ENCODE measurements at regions not wholly inside any gene's neighbourhood (a gene's known extent, or its start where the extent isn't known, plus 50 kb on each side); places are given as distances from the start of the nearest gene placed in this dataset.

- in situ Hi-C loops (cut with MboI; ENCODE audit: low pct_unique_long_range_greater_than_20kb, low sequenced_read_pairs, unreplicated experiment), result no loop called here
- no peak for TF ChIP-seq CTCF (IDR thresholded peaks at IDR 0.05; ENCODE audit: extremely low read depth, insufficient read depth, missing control alignments)
- DNase-seq (ENCODE audit: low spot score), result no peak
Observed at GRCh38 chr14:51337520-51337919, 97.5 kb downstream of the TMX1 start.

GRCh38 chr14:51341338-51341737 lies 101.3 kb downstream of the TMX1 start:
- no peak for DNase-seq (ENCODE audit: low spot score)

GRCh38 chr14:51342226-51342625 lies 102.2 kb downstream of the TMX1 start:
- no peak for TF ChIP-seq CTCF (IDR thresholded peaks at IDR 0.05; ENCODE audit: extremely low read depth, insufficient read depth, missing control alignments)
- DNase-seq (ENCODE audit: low spot score), result no peak
- in situ Hi-C loops (cut with MboI; ENCODE audit: low pct_unique_long_range_greater_than_20kb, low sequenced_read_pairs, unreplicated experiment), result no loop called here

More at GRCh38 chr14:51341338-51341737, 101.3 kb downstream of the TMX1 start:
- no peak for TF ChIP-seq CTCF (IDR thresholded peaks at IDR 0.05; ENCODE audit: extremely low read depth, insufficient read depth, missing control alignments)
- in situ Hi-C loops (cut with MboI; ENCODE audit: low pct_unique_long_range_greater_than_20kb, low sequenced_read_pairs, unreplicated experiment), result no loop called here

GRCh38 chr14:51351997-51352396 lies 112.0 kb downstream of the TMX1 start:
- DNase-seq (ENCODE audit: low spot score), result no peak
- in situ Hi-C loops (cut with MboI; ENCODE audit: low pct_unique_long_range_greater_than_20kb, low sequenced_read_pairs, unreplicated experiment), result no loop called here
- TF ChIP-seq CTCF (IDR thresholded peaks at IDR 0.05; ENCODE audit: extremely low read depth, insufficient read depth, missing control alignments), result no peak

GRCh38 chr14:51353901-51354300 lies 113.9 kb downstream of the TMX1 start:
- in situ Hi-C loops (cut with MboI; ENCODE audit: low pct_unique_long_range_greater_than_20kb, low sequenced_read_pairs, unreplicated experiment), result no loop called here
- DNase-seq (ENCODE audit: low spot score), result no peak
- no peak for TF ChIP-seq CTCF (IDR thresholded peaks at IDR 0.05; ENCODE audit: extremely low read depth, insufficient read depth, missing control alignments)

- DNase-seq (ENCODE audit: low spot score), result no peak
- no peak for TF ChIP-seq CTCF (IDR thresholded peaks at IDR 0.05; ENCODE audit: extremely low read depth, insufficient read depth, missing control alignments)
- in situ Hi-C loops (cut with MboI; ENCODE audit: low pct_unique_long_range_greater_than_20kb, low sequenced_read_pairs, unreplicated experiment), result no loop called here
Observed at GRCh38 chr14:51354846-51355245, 114.8 kb downstream of the TMX1 start.

GRCh38 chr14:51356381-51356780 lies 116.3 kb downstream of the TMX1 start:
- DNase-seq (ENCODE audit: low spot score), result no peak
- in situ Hi-C loops (cut with MboI; ENCODE audit: low pct_unique_long_range_greater_than_20kb, low sequenced_read_pairs, unreplicated experiment), result no loop called here
- TF ChIP-seq CTCF (IDR thresholded peaks at IDR 0.05; ENCODE audit: extremely low read depth, insufficient read depth, missing control alignments), result no peak

Data from GM13977 (cell line).